ENCODE measurements at regions not wholly inside any gene's neighbourhood (a gene's known extent, or its start where the extent isn't known, plus 50 kb on each side); places are given as distances from the start of the nearest gene placed in this dataset.

GRCh38 chr1:2927393-2928360, 93.6 kb upstream of the ACTRT2 start:
- ChIA-PET POLR2A (no interaction called here), CTCF (no interaction called here)
- H3K9me3 Mint-ChIP-seq, result no peaks in the 10 kb centered on the region
- peaks cover 4% of the 10 kb centered on the region for H3K27me3 Mint-ChIP-seq
- intact Hi-C loops (cut with micrococcal nuclease), result no loop called here
- no peak for ATAC-seq
- no peak for DNase-seq
- H3K4me3 Mint-ChIP-seq, result no peak overlapping the region
- TF ChIP-seq CTCF (IDR thresholded peaks at IDR 0.05), result no peak
- H3K4me1 Mint-ChIP-seq (ENCODE audit: low read depth), result no peaks in the 10 kb centered on the region
- H3K36me3 Mint-ChIP-seq (ENCODE audit: low read depth), result no peaks in the 10 kb centered on the region
- no peak overlapping the region for H3K27ac Mint-ChIP-seq

DNA sequence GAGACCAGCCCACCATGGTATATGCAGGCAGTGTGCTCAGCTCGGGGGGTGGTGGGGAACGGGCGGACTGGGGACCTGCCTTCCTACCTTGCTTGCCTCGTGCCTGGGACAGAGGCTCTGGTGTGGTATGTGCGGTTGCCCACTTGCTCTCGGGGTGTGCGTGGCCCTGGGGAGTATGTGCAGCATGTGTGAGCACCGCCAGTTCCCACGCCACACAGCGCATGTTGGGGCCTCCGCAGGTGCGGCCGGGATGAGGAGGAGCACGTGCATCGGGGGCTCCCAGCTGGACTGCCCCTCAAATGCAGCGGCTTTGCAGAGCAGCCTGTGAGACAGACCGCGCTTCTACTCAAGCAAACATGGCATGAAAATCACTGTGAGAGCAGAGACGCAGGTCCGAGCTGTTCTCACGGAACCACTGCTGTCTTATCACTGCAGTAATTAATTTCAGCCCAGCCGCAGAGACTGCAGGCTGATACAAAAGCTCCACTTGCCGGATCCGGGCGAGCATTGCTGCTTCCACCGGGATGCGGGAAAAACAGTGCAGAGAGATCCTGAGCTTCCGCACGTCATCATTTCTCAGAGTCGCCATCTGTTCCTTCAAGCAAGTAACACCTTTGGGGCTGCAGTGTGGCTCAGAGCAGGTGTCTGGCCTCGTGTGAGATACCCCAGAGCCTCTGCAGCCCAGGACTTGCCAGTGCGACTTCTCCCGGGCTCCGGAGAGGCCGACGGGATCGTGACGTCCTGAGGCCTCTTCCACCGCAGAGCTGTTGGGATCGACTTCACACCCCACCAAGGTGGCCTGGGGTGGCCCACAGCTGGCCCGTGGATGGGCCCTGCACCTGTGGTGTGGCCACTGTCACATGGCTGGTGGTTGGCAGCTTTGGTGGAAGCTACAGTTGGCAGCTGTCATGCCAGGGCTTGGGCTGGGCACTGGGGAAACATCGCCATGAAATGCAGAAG, 92.6 kb upstream of the ACTRT2 start:
- H3K4me1 Mint-ChIP-seq (ENCODE audit: low read depth), result no peaks in the 10 kb centered on the region
- no peak for DNase-seq
- H3K36me3 Mint-ChIP-seq (ENCODE audit: low read depth), result no peaks in the 10 kb centered on the region
- intact Hi-C loops (cut with micrococcal nuclease), result no loop called here
- ChIA-PET POLR2A (interaction anchor here (0.6 kb wide), 1 partner anchor 226 kb away, joined by 3 read pairs; no protein-coding TSS in a partner anchor), CTCF (no interaction called here)
- no peak for TF ChIP-seq CTCF (IDR thresholded peaks at IDR 0.05)
- no peaks in the 10 kb centered on the region for H3K9me3 Mint-ChIP-seq
- no peak overlapping the region for H3K4me3 Mint-ChIP-seq
- peaks cover 4% of the 10 kb centered on the region for H3K27me3 Mint-ChIP-seq
- no peak overlapping the region for H3K27ac Mint-ChIP-seq
- no peak for ATAC-seq

DNA sequence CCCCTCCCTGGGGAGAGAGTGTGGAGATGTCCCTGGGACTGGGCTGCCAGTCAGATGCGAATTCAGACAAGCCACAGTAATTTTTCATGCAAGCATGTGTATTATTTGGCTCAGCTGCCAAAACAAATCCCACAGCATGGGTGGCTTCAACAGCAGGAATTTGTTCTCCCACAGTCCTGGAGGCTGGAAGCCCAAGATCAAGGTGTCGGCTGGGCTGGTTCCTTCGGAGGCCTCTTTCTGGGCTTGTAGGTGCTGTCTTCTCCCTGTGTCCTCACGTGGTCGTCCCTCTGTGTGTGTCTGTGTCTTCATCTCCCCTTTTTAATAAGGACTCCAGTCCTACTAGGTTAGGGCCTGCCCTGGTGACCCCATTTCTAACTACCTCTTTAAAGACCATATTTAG, 91.9 kb upstream of the ACTRT2 start:
- CTCF ChIA-PET, result no interaction called here
- H3K4me3 Mint-ChIP-seq, result no peak overlapping the region
- ATAC-seq, result no peak

GRCh38 chr1:2930016-2930815, 91.1 kb upstream of the ACTRT2 start:
- Mint-ChIP-seq H3K4me3 (no peak overlapping the region), H3K27me3 (no peaks in the 10 kb centered on the region), H3K9me3 (no peaks in the 10 kb centered on the region), H3K36me3 (ENCODE audit: low read depth) (no peaks in the 10 kb centered on the region), H3K4me1 (ENCODE audit: low read depth) (no peaks in the 10 kb centered on the region), H3K27ac (no peak overlapping the region)
- ATAC-seq, result no peak
- CTCF ChIA-PET, result no interaction called here
- no peak for DNase-seq
- intact Hi-C loops (cut with micrococcal nuclease), result no loop called here
- no peak for TF ChIP-seq CTCF (IDR thresholded peaks at IDR 0.05)
- POLR2A ChIA-PET, result no interaction called here

More for the DNA sequence above, 91.9 kb upstream of the ACTRT2 start:
- no peaks in the 10 kb centered on the region for H3K4me1 Mint-ChIP-seq (ENCODE audit: low read depth)
- no peak overlapping the region for H3K27ac Mint-ChIP-seq
- POLR2A ChIA-PET, result interaction anchor here (0.6 kb wide), 1 partner anchor 225 kb away, joined by 3 read pairs; no protein-coding TSS in a partner anchor
- peaks cover 4% of the 10 kb centered on the region for H3K27me3 Mint-ChIP-seq
- no peak for TF ChIP-seq CTCF (IDR thresholded peaks at IDR 0.05)
- intact Hi-C loops (cut with micrococcal nuclease), result no loop called here
- H3K9me3 Mint-ChIP-seq, result no peaks in the 10 kb centered on the region
- DNase-seq, result no peak
- no peaks in the 10 kb centered on the region for H3K36me3 Mint-ChIP-seq (ENCODE audit: low read depth)
